GM23338 (cell line): ENCODE measurements at regions not wholly inside any gene's neighbourhood (a gene's known extent, or its start where the extent isn't known, plus 50 kb on each side); places are given as distances from the start of the nearest gene placed in this dataset.

Source experiments
- ATAC-seq: fragments of 200-7000 bp; cut with Tn5 transposase; 3 replicates; pipeline ENCODE4 v1.9.1; 2020
- DNase-seq: peaks from one replicate; pipeline ENCODE4 v3.0.0-alpha.2; 2015; ENCODE audit warnings: low spot score
- H2AFZ ChIP-seq: fragments of 200-600 bp; sonication (generic); 2 replicates; pipeline ENCODE4 v1.8.0; 2016; ENCODE audit warnings: antibody characterized with exemption, mild to moderate bottlenecking, moderate library complexity
- H3F3A ChIP-seq: fragments of 200-600 bp; sonication (generic); replicated peaks from 2 replicates; pipeline ENCODE4 v1.8.0; 2017; ENCODE audit warnings: antibody characterized with exemption, mixed run types, low read depth
- H3K27ac ChIP-seq: fragments of 200-600 bp; sonication (generic); 2 replicates; pipeline ENCODE4 v1.6.1; 2016; ENCODE audit warnings: low read depth
- H3K27me3 ChIP-seq: fragments of 200-600 bp; sonication (generic); 2 replicates; pipeline ENCODE4 v1.8.0; 2016; ENCODE audit warnings: mild to moderate bottlenecking, mixed run types, moderate library complexity; ENCODE audit not compliant: insufficient read depth
- H3K36me3 ChIP-seq: fragments of 200-600 bp; sonication (generic); 2 replicates; pipeline ENCODE4 v1.8.0; 2016; ENCODE audit warnings: mild to moderate bottlenecking; ENCODE audit not compliant: insufficient read depth
- H3K4me1 ChIP-seq: fragments of 200-600 bp; sonication (generic); 2 replicates; pipeline ENCODE4 v1.8.0; 2016; ENCODE audit warnings: mild to moderate bottlenecking, moderate library complexity; ENCODE audit not compliant: insufficient read depth
- H3K4me2 ChIP-seq: fragments of 200-600 bp; sonication (generic); 2 replicates; pipeline ENCODE4 v1.7.1; 2017; ENCODE audit warnings: mixed run types
- H3K4me3 ChIP-seq: fragments of 200-600 bp; sonication (generic); 2 replicates; pipeline ENCODE4 v1.6.1; 2016; ENCODE audit warnings: mixed run types
- H3K79me2 ChIP-seq: fragments of 200-600 bp; sonication (generic); replicated peaks from 2 replicates; pipeline ENCODE4 v1.8.0; 2017; ENCODE audit warnings: mild to moderate bottlenecking; ENCODE audit not compliant: insufficient read depth
- H3K9me2 ChIP-seq: fragments of 200-600 bp; sonication (generic); 2 replicates; pipeline ENCODE4 v1.8.0; 2017; ENCODE audit not compliant: insufficient read depth
- H4K20me1 ChIP-seq: fragments of 200-600 bp; sonication (generic); replicated peaks from 2 replicates; pipeline ENCODE4 v1.8.0; 2017; ENCODE audit warnings: mild to moderate bottlenecking; ENCODE audit not compliant: insufficient read depth
- H3K27ac Mint-ChIP-seq: 2 replicates; pipeline ENCODE4 v1.8.0; 2020; ENCODE audit warnings: inconsistent platforms, mild to moderate bottlenecking, moderate library complexity, mixed read lengths
- H3K27me3 Mint-ChIP-seq: 3 replicates; pipeline ENCODE4 v1.8.0; 2022; ENCODE audit warnings: low read depth, mild to moderate bottlenecking, moderate library complexity, mixed read lengths, inconsistent platforms; ENCODE audit not compliant: insufficient read depth, poor library complexity
- H3K36me3 Mint-ChIP-seq: 3 replicates; pipeline ENCODE4 v1.8.0; 2021; ENCODE audit warnings: low read depth, mild to moderate bottlenecking, inconsistent platforms, moderate library complexity, mixed read lengths
- H3K4me1 Mint-ChIP-seq: 3 replicates; pipeline ENCODE4 v1.8.0; 2020; ENCODE audit warnings: mild to moderate bottlenecking, inconsistent platforms, mixed read lengths
- H3K4me3 Mint-ChIP-seq: 3 replicates; pipeline ENCODE4 v1.8.0; 2021; ENCODE audit warnings: moderate library complexity, mild to moderate bottlenecking, inconsistent platforms, mixed read lengths
- H3K9me3 Mint-ChIP-seq: 3 replicates; pipeline ENCODE4 v1.8.0; 2020; ENCODE audit warnings: moderate library complexity, mild to moderate bottlenecking, inconsistent platforms, mixed read lengths
- EZH2 ChIP-seq: fragments of 200-600 bp; sonication (generic); IDR thresholded peaks from one replicate; pipeline ENCODE4 v1.8.0; 2017; ENCODE audit warnings: antibody characterized with exemption, mild to moderate bottlenecking, low read depth; ENCODE audit not compliant: unreplicated experiment
- EZH2phosphoT487 ChIP-seq: fragments of 200-600 bp; sonication (generic); IDR thresholded peaks from one replicate; pipeline ENCODE4 v1.8.1; 2018; ENCODE audit warnings: antibody characterized with exemption; ENCODE audit not compliant: unreplicated experiment
- JUNB ChIP-seq: IDR thresholded peaks from one replicate; pipeline ENCODE4 v1.6.1; 2016; ENCODE audit warnings: antibody characterized with exemption; ENCODE audit not compliant: unreplicated experiment
- NANOG ChIP-seq: IDR thresholded peaks from 2 replicates; pipeline ENCODE4 v1.6.1; 2016; ENCODE audit warnings: antibody characterized with exemption, borderline replicate concordance
- STAT1 ChIP-seq: IDR thresholded peaks from one replicate; pipeline ENCODE4 v1.6.1; 2016; ENCODE audit warnings: antibody characterized with exemption; ENCODE audit not compliant: unreplicated experiment
- ZNF331 ChIP-seq: fragments of 250-450 bp; sonication (Bioruptor Pico); IDR thresholded peaks from 2 replicates; pipeline ENCODE4 v1.5.0; 2020; ENCODE audit warnings: low read depth, mild to moderate bottlenecking, moderate library complexity
- TF ChIP-seq, protein P1 (sequence below): IDR thresholded peaks from one replicate; pipeline ENCODE4 v1.6.1; 2018; ENCODE audit warnings: antibody characterized with exemption; ENCODE audit not compliant: unreplicated experiment
- TF ChIP-seq, protein P2 (sequence below): fragments of 250-450 bp; sonication (Bioruptor Pico); IDR thresholded peaks from 2 replicates; pipeline ENCODE4 v1.5.0; 2020; ENCODE audit warnings: mild to moderate bottlenecking, moderate library complexity

DNA sequence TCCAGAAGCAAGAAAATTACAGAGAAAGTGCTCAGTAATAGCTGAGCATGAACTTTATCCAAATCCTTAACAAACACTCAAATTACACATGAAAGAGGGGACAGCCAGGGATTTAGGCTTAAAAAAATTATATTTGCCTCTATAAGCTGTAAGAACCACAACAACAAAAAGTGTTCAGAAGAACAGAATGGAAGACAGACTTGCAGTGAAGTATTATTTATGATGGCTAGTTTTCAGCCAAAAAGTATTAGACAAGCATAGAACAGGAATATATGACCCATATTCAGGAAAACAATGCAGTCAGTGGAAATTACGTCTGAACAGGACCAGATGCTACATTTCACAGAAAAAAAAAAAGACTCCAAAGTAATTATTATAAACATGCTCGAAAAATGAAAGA, 1246.3 kb downstream of the NCAM2 start:
- Histone ChIP-seq H3K9me2 (0 out of 2 replicates have a peak, but pooled peaks cover 5% of the 10 kb centered on the region), H3F3A (no peaks in the 10 kb centered on the region), H3K4me3 (no peak overlapping the region), H2AFZ (no peak overlapping the region; the same call in 1 of the 2 replicates), H3K36me3 (no peaks in the 10 kb centered on the region), H3K27ac (no peak overlapping the region), H3K27me3 (no peaks in the 10 kb centered on the region), H4K20me1 (no peaks in the 10 kb centered on the region), H3K4me1 (no peaks in the 10 kb centered on the region), H3K79me2 (no peaks in the 10 kb centered on the region), H3K4me2 (no peak overlapping the region)
- Mint-ChIP-seq H3K27ac (no peak overlapping the region), H3K36me3 (peaks cover 6% of the 10 kb centered on the region), H3K4me3 (no peak overlapping the region), H3K9me3 (peaks cover 3% of the 10 kb centered on the region; the same call in 1 of the 3 replicates), H3K4me1 (peaks cover 5% of the 10 kb centered on the region; the same call in 2 of the 3 replicates), H3K27me3 (no peaks in the 10 kb centered on the region)
- no peak for DNase-seq
- TF ChIP-seq JUNB (no peak), EZH2phosphoT487 (no peak)
- TF ChIP-seq, protein P1, sequence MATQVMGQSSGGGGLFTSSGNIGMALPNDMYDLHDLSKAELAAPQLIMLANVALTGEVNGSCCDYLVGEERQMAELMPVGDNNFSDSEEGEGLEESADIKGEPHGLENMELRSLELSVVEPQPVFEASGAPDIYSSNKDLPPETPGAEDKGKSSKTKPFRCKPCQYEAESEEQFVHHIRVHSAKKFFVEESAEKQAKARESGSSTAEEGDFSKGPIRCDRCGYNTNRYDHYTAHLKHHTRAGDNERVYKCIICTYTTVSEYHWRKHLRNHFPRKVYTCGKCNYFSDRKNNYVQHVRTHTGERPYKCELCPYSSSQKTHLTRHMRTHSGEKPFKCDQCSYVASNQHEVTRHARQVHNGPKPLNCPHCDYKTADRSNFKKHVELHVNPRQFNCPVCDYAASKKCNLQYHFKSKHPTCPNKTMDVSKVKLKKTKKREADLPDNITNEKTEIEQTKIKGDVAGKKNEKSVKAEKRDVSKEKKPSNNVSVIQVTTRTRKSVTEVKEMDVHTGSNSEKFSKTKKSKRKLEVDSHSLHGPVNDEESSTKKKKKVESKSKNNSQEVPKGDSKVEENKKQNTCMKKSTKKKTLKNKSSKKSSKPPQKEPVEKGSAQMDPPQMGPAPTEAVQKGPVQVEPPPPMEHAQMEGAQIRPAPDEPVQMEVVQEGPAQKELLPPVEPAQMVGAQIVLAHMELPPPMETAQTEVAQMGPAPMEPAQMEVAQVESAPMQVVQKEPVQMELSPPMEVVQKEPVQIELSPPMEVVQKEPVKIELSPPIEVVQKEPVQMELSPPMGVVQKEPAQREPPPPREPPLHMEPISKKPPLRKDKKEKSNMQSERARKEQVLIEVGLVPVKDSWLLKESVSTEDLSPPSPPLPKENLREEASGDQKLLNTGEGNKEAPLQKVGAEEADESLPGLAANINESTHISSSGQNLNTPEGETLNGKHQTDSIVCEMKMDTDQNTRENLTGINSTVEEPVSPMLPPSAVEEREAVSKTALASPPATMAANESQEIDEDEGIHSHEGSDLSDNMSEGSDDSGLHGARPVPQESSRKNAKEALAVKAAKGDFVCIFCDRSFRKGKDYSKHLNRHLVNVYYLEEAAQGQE: no peak
- no peak for ATAC-seq

DNA sequence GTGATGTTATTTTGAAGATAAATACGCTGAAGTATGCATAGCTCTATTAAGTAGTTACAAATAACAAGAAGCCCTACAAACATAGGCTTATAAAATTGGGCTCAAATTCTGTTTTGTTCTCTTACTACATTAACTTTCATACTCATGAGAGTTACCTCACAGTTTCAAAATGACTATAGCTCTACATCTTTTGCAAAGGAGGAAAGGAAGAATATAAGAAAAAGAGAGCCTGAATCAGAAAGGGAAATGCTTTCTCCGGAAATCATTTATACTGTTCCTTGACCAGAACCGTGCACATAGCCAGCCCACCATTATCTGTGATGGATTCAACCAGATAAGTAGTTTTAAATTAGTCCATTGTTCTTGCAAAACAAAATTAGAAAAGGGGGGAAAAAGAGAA, 1252.1 kb downstream of the NCAM2 start:
- no peaks in the 10 kb centered on the region for H3K4me1 ChIP-seq
- no peak for DNase-seq
- H4K20me1 ChIP-seq: no peaks in the 10 kb centered on the region
- no peaks in the 10 kb centered on the region for H3K9me2 ChIP-seq
- no peak overlapping the region for H3K4me2 ChIP-seq
- H3K79me2 ChIP-seq: no peaks in the 10 kb centered on the region
- Mint-ChIP-seq H3K36me3 (0 out of 3 replicates have a peak, but pooled peaks cover 2% of the 10 kb centered on the region), H3K27ac (no peak overlapping the region), H3K4me3 (no peak overlapping the region), H3K27me3 (no peaks in the 10 kb centered on the region), H3K9me3 (no peaks in the 10 kb centered on the region), H3K4me1 (no peaks in the 10 kb centered on the region; the same call in 2 of the 3 replicates)
- no peaks in the 10 kb centered on the region for H3F3A ChIP-seq
- no peak overlapping the region for H3K27ac ChIP-seq
- no peak overlapping the region for H3K4me3 ChIP-seq
- no peak for ATAC-seq
- no peak overlapping the region for H2AFZ ChIP-seq
- H3K27me3 ChIP-seq: no peaks in the 10 kb centered on the region
- no peaks in the 10 kb centered on the region for H3K36me3 ChIP-seq
- TF ChIP-seq STAT1 (no peak), ZNF331 (CRISPR knock-in tag) (no peak), EZH2 (no peak), NANOG (no peak)
- TF ChIP-seq, protein P1: no peak
- TF ChIP-seq, protein P2, sequence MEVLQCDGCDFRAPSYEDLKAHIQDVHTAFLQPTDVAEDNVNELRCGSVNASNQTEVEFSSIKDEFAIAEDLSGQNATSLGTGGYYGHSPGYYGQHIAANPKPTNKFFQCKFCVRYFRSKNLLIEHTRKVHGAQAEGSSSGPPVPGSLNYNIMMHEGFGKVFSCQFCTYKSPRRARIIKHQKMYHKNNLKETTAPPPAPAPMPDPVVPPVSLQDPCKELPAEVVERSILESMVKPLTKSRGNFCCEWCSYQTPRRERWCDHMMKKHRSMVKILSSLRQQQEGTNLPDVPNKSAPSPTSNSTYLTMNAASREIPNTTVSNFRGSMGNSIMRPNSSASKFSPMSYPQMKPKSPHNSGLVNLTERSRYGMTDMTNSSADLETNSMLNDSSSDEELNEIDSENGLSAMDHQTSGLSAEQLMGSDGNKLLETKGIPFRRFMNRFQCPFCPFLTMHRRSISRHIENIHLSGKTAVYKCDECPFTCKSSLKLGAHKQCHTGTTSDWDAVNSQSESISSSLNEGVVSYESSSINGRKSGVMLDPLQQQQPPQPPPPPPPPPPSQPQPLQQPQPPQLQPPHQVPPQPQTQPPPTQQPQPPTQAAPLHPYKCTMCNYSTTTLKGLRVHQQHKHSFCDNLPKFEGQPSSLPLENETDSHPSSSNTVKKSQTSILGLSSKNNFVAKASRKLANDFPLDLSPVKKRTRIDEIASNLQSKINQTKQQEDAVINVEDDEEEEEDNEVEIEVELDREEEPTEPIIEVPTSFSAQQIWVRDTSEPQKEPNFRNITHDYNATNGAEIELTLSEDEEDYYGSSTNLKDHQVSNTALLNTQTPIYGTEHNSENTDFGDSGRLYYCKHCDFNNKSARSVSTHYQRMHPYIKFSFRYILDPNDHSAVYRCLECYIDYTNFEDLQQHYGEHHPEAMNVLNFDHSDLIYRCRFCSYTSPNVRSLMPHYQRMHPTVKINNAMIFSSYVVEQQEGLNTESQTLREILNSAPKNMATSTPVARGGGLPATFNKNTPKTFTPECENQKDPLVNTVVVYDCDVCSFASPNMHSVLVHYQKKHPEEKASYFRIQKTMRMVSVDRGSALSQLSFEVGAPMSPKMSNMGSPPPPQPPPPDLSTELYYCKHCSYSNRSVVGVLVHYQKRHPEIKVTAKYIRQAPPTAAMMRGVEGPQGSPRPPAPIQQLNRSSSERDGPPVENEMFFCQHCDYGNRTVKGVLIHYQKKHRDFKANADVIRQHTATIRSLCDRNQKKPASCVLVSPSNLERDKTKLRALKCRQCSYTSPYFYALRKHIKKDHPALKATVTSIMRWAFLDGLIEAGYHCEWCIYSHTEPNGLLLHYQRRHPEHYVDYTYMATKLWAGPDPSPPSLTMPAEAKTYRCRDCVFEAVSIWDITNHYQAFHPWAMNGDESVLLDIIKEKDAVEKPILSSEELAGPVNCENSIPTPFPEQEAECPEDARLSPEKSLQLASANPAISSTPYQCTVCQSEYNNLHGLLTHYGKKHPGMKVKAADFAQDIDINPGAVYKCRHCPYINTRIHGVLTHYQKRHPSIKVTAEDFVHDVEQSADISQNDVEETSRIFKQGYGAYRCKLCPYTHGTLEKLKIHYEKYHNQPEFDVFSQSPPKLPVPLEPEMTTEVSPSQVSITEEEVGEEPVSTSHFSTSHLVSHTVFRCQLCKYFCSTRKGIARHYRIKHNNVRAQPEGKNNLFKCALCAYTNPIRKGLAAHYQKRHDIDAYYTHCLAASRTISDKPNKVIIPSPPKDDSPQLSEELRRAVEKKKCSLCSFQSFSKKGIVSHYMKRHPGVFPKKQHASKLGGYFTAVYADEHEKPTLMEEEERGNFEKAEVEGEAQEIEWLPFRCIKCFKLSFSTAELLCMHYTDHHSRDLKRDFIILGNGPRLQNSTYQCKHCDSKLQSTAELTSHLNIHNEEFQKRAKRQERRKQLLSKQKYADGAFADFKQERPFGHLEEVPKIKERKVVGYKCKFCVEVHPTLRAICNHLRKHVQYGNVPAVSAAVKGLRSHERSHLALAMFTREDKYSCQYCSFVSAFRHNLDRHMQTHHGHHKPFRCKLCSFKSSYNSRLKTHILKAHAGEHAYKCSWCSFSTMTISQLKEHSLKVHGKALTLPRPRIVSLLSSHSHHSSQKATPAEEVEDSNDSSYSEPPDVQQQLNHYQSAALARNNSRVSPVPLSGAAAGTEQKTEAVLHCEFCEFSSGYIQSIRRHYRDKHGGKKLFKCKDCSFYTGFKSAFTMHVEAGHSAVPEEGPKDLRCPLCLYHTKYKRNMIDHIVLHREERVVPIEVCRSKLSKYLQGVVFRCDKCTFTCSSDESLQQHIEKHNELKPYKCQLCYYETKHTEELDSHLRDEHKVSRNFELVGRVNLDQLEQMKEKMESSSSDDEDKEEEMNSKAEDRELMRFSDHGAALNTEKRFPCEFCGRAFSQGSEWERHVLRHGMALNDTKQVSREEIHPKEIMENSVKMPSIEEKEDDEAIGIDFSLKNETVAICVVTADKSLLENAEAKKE (CRISPR knock-in tag): no peak
